Skin epidermis (tissue), 12 donors: ENCODE measurements at regions not wholly inside any gene's neighbourhood (a gene's known extent, or its start where the extent isn't known, plus 50 kb on each side); places are given as distances from the start of the nearest gene placed in this dataset.
"Not testable (repeated sequence)": the region's sequence is repeated elsewhere in the genome, so short reads cannot be mapped to it uniquely, and the experiment has no call there.

Experiments
- H3K27ac ChIP-seq, 21 experiments: fragments of 200-600 bp; sonication (generic) in 11 of 21; one replicate each; pipeline ENCODE4 v1.5.0; 2020; ENCODE audit warnings: mild to moderate bottlenecking in 3 of 21, inconsistent platforms in 2 of 21, moderate library complexity in 2 of 21
- H3K4me3 ChIP-seq, 7 experiments: fragments of 200-600 bp; sonication (generic) in 2 of 7; one replicate each; pipeline ENCODE4 v1.5.0; 2020; ENCODE audit warnings: inconsistent platforms in 2 of 7, mild to moderate bottlenecking in 2 of 7, moderate library complexity in 1 of 7

- Histone ChIP-seq H3K4me3 (no peak overlapping the region), H3K27ac (no peak overlapping the region)
These were observed 311.8 kb downstream of the AEBP2 start for GRCh38 chr12:19751078-19751477.

- Histone ChIP-seq H3K27ac (no peak overlapping the region), H3K4me3 (no peak overlapping the region)
These were observed 313.4 kb downstream of the AEBP2 start for GRCh38 chr12:19752712-19753111.

GRCh38 chr12:19755136-19755535, 315.8 kb downstream of the AEBP2 start:
- H3K27ac ChIP-seq: no peak overlapping the region
- H3K4me3 ChIP-seq: no peak overlapping the region

GRCh38 chr12:19757317-19757877, 318.1 kb downstream of the AEBP2 start:
- Histone ChIP-seq H3K4me3 (no peak overlapping the region), H3K27ac (no peak overlapping the region)

- H3K27ac ChIP-seq: no peak overlapping the region
These were observed 319.9 kb downstream of the AEBP2 start for GRCh38 chr12:19759227-19759626.

DNA sequence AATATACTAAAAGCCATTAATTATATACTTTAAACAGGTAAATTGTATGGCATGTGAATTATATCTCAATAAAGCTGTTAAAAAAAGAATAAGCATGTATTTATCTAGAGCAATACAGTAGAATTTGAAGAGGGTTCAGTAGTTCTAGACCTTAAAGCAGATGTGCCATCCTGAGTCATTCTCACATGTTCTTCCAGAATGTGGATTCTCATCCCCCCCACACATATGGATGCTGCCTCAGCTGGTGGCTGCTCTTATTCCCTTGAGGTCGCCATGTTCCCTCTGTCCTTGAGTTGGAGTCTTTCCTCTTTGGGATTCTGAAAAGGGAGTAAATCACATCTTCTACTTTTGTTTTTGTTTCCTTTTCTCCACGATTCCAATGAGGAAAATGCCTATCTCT, 321.3 kb downstream of the AEBP2 start:
- Histone ChIP-seq H3K4me3 (no peak overlapping the region), H3K27ac (no peak overlapping the region)

More at GRCh38 chr12:19759227-19759626, 319.9 kb downstream of the AEBP2 start:
- no peak overlapping the region for H3K4me3 ChIP-seq

GRCh38 chr12:19761463-19761862, 322.2 kb downstream of the AEBP2 start:
- H3K27ac ChIP-seq: no peak overlapping the region
- no peak overlapping the region for H3K4me3 ChIP-seq

- Histone ChIP-seq H3K27ac (no peak overlapping the region), H3K4me3 (no peak overlapping the region)
These were observed 324.2 kb downstream of the AEBP2 start for GRCh38 chr12:19763488-19763887.

- no peak overlapping the region for H3K4me3 ChIP-seq
- H3K27ac ChIP-seq: no peak overlapping the region
These were observed 325.1 kb downstream of the AEBP2 start for GRCh38 chr12:19764408-19764807.

DNA sequence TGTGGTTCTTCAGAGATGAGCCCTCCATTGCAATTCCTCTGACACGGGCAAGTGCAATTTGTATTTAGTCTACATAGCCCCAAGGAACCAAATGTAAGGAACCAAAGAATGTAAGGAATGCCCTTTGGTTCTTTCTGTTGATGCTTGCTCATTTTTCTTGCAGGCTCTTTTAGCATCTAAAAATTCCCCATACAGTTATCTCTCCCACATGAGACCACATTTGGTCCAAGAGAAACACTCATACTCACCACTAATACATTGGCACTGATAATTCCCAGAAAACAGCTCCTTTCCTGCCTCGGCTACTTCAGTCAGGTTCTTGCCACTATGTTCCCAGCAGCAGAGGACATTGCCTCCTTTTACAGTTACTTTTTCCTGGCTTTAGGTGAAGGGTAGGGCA, 332.6 kb downstream of the AEBP2 start:
- H3K4me3 ChIP-seq: no peak overlapping the region
- no peak overlapping the region for H3K27ac ChIP-seq

DNA sequence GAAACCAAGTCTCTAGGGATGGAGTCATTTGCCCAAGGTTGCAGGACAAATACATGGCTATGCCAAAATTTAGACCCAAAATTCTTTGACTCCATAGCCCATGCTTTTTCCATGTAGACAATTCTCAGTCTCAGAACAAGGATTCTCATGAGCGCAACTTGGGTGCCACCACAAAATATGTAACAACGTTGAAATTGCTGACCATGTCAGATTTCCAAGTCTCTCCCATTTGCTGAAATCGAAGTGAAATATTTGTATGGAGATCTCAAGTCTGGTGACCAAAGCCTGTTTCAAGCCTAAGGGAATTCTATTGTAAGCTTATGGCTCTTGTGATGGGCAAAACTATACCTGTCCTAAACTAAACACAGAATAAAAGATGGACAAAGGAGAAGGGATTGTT, 333.5 kb downstream of the AEBP2 start:
- Histone ChIP-seq H3K27ac (no peak overlapping the region), H3K4me3 (no peak overlapping the region)

GRCh38 chr12:19775241-19775640, 335.9 kb downstream of the AEBP2 start:
- no peak overlapping the region for H3K27ac ChIP-seq
- no peak overlapping the region for H3K4me3 ChIP-seq

GRCh38 chr12:19775976-19776375, 336.7 kb downstream of the AEBP2 start:
- not testable (repeated sequence) for H3K27ac ChIP-seq, H3K4me3 ChIP-seq

DNA sequence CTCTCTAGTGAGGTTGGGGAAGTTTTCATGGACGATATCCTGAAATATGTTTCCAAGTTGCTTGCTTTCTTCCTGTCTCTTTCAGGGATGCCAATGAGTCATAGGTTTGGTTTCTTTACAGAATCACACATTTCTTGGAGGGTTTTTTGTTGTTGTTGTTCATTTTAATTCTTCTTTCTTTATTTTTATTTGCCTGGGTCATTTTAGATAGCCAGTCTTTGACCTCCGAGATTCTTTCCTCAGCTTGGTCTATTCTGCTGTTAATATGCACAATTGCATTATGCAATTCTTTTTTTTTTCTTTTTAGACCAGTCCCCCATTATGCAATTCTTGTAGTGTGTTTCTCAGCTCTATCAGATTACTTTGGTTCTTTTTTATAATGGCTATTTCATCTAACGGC, 338.9 kb downstream of the AEBP2 start:
- H3K4me3 ChIP-seq: no peak overlapping the region
- no peak overlapping the region for H3K27ac ChIP-seq

DNA sequence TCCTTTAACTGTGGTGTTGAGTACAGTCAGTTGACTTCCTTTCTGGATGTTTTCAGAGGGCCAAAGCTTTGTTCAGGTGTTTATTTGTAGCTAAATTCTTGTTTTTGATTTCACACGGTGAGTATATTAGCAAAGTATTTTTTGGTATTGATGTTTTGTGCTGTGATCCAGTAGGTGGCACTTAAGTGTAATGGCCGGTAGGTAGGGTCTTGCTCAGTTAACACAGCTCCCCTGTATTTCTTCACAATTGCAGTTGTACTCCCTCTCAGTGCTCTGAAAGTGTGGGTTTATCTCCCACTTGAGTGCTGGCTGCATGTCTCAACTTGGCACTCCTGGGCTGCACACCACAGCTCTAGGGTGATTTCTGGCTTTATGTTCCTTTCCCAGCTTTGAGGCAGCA, 339.5 kb downstream of the AEBP2 start:
- Histone ChIP-seq H3K27ac (no peak overlapping the region), H3K4me3 (no peak overlapping the region)

- H3K4me3 ChIP-seq: no peak overlapping the region
- no peak overlapping the region for H3K27ac ChIP-seq
These were observed 340.2 kb downstream of the AEBP2 start for GRCh38 chr12:19779395-19780056.

- Histone ChIP-seq H3K4me3 (no peak overlapping the region), H3K27ac (no peak overlapping the region)
These were observed 341.2 kb downstream of the AEBP2 start for GRCh38 chr12:19780460-19780859.

DNA sequence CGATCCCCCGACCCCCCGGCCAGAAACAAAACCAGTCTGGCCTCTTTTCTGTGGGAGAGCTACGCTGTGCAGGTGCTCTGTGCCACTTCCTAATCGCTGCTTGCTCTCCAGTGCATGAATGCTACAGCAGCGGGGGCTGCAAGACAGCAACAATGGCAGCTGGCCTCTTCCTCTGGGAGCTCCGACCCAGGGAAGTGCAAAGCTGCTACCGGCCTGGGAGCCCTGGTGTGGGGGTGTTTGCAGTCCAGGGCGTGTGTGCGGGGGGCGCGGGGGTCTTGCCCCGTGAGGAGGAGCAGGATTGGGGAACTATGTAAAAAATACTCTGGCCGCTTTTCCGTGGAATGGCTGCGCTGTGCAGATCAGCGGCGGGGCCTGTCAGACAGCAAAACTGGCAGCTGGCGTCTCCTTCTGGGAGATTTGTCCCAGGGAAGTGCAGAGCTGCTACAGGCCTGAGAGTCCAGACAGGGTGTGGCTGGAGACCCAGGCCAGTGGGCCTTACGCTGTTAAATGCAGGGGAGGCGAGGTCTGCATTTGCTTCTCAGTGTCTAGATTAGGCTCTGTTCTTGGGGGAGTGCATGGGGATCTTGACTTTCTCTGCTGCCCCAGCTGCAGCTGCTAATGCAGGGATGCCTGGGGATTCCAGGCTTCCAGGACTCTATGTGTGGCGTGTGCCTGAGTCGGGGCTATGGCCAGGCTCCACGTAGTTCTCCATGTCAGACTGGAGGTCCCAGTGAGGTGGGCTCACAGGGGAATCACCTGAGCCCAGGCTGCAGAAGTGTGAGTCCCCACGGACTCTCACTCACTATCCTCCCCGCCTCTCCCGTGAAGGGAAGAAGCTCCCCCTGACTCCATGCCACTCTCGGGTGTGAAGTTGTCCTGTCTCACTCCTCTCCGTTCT, 344.5 kb downstream of the AEBP2 start:
- Histone ChIP-seq H3K27ac (no peak overlapping the region), H3K4me3 (peak overlapping the region in 1 of 7 experiments; percentile 4)

DNA sequence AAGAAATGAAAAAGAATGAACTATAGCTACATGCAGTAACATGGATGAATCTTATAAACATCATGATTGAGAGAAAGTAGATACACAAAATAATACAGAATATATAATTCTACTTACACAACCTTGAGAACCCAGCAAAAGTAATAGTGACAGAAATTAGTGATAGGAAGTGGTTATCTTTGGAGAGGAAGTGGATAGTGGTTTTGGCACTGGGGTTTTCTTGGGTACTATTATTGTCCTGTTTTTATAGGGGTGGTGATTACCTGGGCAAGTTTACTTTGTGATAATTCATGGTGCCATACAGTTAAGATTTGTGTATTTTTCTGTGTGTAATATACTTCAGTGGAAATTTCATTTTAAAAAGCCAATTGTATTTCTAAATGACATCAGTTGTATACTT, 352.7 kb downstream of the AEBP2 start:
- H3K4me3 ChIP-seq: no peak overlapping the region
- no peak overlapping the region for H3K27ac ChIP-seq

DNA sequence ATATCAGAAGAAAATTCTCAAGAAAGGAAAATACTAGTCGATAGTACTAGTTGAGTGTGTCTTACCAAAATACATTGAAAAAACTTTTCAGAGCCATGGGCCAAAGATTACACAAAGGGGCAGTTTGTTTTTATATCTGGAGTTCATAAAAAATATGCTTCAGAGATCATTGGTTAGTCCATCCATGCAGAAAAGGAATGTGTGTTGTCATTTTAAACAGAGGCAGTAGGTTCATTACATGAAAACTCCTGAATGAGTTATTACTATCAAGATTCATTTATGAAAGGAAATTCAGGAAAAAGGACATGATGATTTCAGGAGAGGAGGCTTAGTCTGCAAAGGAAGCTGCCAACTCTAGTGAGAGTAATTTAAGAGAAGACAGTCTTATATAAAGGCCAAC, 354.8 kb downstream of the AEBP2 start:
- no peak overlapping the region for H3K4me3 ChIP-seq
- H3K27ac ChIP-seq: no peak overlapping the region

DNA sequence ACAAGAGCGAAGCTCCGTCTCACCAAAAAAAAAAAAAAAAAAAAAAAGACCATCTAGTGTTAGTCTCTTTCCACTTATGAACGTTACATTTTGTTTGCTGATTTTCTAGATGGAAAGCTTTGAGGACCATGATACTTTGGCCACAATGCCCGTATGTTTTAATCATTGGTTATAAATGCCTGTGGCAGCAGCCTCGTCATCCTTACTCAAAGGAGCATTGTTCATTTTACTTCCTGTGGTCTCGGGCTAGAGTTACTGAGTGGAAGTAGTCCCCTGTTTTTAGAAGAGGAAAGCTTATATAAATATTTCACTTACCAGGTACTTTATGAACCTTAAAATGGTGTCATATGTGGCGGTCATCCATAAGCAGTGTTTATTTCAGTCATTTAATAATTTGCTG, 359.9 kb downstream of the AEBP2 start:
- Histone ChIP-seq H3K27ac (no peak overlapping the region), H3K4me3 (no peak overlapping the region)
